Adipocyte (in vitro differentiated cells): ENCODE measurements at regions not wholly inside any gene's neighbourhood (a gene's known extent, or its start where the extent isn't known, plus 50 kb on each side); places are given as distances from the start of the nearest gene placed in this dataset.
A peak's percentile ranks its signal among the peaks of the same experiment; 100 is the strongest.

Experiments used
- DNase-seq: peaks from one replicate; pipeline ENCODE4 v3.0.0-alpha.2; 2015; ENCODE audit warnings: low read depth
- H3K27me3 ChIP-seq: replicated peaks from 2 replicates; pipeline ENCODE4 v1.7.0; 2013; ENCODE audit warnings: mild to moderate bottlenecking, low read length, moderate library complexity; ENCODE audit not compliant: control insufficient read depth, insufficient read depth
- H3K36me3 ChIP-seq: 2 replicates; pipeline ENCODE4 v1.7.0; 2013; ENCODE audit warnings: low read length, mild to moderate bottlenecking, moderate library complexity; ENCODE audit not compliant: control insufficient read depth, insufficient read depth, severe bottlenecking
- H3K4me1 ChIP-seq: 2 replicates; pipeline ENCODE4 v1.7.0; 2013; ENCODE audit warnings: mild to moderate bottlenecking, low read length, moderate library complexity; ENCODE audit not compliant: control insufficient read depth, insufficient read depth
- H3K4me3 ChIP-seq: 2 replicates; pipeline ENCODE4 v1.7.0; 2013; ENCODE audit warnings: mild to moderate bottlenecking, low read length, moderate library complexity
- H3K9ac ChIP-seq: 2 replicates; pipeline ENCODE4 v1.7.0; 2013; ENCODE audit warnings: mild to moderate bottlenecking, low read length, moderate library complexity
- H3K9me3 ChIP-seq: 2 replicates; pipeline ENCODE4 v1.7.0; 2013; ENCODE audit warnings: mild to moderate bottlenecking, low read length, moderate library complexity; ENCODE audit not compliant: control insufficient read depth

DNA sequence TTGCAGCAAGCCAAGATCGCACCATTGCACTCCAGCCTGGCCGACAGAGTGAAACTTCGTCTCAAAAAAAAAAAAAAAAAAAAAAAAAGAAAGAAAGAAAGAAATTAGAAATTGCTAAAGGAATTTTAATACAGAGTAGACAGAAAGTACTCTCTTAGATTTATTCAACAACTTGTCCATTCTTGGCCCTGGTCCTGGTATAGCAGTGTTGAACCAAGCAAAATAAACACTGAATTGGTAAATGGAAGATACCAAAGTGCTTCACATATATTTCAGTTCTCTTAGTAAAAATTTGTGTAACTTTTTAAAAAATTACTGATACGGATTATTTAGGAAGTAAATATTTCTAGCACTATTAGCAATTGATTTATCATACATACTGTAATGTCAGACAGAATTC is 165.9 kb upstream of the TLL1 start:
- no peak overlapping the region for H3K4me3 ChIP-seq
- H3K4me1 ChIP-seq = peaks cover 17% of the 10 kb centered on the region
- H3K27me3 ChIP-seq = no peaks in the 10 kb centered on the region
- H3K9ac ChIP-seq = no peak overlapping the region
- H3K36me3 ChIP-seq = no peaks in the 10 kb centered on the region
- no peak for DNase-seq
- no peaks in the 10 kb centered on the region for H3K9me3 ChIP-seq

DNA sequence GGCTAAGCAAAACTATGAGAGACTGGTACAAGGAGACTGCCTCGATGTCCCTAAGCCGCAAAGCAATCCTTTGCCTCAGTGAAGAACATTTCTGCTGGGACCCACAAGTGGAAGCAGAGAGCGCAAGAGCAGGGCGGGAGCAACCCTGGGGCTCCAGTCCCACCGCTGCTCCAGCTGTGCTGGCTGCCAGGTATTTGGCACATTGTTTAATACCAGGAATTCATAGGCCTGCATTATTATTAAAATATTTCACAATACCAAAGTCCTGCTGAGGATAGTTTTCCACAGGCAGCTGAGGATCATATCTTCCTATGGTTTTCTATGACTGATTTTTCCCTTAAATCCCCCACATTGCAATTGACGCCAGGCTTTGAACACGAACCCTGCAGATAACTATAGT is 163.5 kb upstream of the TLL1 start:
- Histone ChIP-seq H3K9me3 (no peaks in the 10 kb centered on the region), H3K4me1 (peaks cover 17% of the 10 kb centered on the region), H3K36me3 (no peaks in the 10 kb centered on the region), H3K27me3 (no peaks in the 10 kb centered on the region), H3K4me3 (peak overlapping the region; percentile 24), H3K9ac (no peak overlapping the region)
- DNase-seq = no peak

DNA sequence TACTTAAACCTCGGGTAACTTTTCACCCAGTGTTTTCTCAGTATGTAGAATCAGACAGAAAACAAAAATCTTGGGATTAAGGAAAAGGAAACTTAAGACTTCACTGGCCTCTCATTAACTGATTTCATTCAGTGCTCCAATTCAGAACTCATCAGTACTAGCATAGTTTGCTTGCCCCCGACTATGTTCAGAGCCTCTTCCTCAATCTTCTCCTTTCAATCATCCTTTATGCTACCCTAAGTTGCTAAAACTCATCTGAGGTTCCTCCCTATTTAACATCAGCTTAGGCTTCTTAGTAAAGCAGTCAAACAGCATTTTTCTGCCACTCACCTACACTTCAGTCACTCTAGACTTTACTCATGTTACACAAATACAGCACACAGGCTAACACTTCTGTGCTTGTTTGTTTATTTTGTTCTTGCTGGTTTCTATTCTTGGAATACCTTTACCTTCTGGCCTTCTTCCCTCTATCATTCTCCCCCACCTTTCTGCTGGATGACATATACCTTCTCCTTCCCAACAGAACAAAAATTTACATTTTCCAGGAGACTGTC is 163.0 kb upstream of the TLL1 start:
- DNase-seq = no peak
- Histone ChIP-seq H3K4me1 (peaks cover 17% of the 10 kb centered on the region), H3K36me3 (no peaks in the 10 kb centered on the region)

GRCh38 chr4:165711436-165711835 is 161.6 kb upstream of the TLL1 start:
- Histone ChIP-seq H3K9me3 (no peaks in the 10 kb centered on the region), H3K27me3 (no peaks in the 10 kb centered on the region), H3K4me3 (no peak overlapping the region), H3K4me1 (peaks cover 17% of the 10 kb centered on the region), H3K9ac (no peak overlapping the region), H3K36me3 (no peaks in the 10 kb centered on the region)
- no peak for DNase-seq

More for the DNA sequence above, 163.0 kb upstream of the TLL1 start:
- Histone ChIP-seq H3K9ac (no peak overlapping the region), H3K4me3 (peak overlapping the region; percentile 24), H3K9me3 (no peaks in the 10 kb centered on the region), H3K27me3 (no peaks in the 10 kb centered on the region)

GRCh38 chr4:165711912-165712311 is 161.1 kb upstream of the TLL1 start:
- Histone ChIP-seq H3K9ac (no peak overlapping the region), H3K27me3 (no peaks in the 10 kb centered on the region), H3K36me3 (no peaks in the 10 kb centered on the region), H3K4me3 (no peak overlapping the region), H3K9me3 (no peaks in the 10 kb centered on the region), H3K4me1 (peaks cover 17% of the 10 kb centered on the region)
- DNase-seq = no peak

DNA sequence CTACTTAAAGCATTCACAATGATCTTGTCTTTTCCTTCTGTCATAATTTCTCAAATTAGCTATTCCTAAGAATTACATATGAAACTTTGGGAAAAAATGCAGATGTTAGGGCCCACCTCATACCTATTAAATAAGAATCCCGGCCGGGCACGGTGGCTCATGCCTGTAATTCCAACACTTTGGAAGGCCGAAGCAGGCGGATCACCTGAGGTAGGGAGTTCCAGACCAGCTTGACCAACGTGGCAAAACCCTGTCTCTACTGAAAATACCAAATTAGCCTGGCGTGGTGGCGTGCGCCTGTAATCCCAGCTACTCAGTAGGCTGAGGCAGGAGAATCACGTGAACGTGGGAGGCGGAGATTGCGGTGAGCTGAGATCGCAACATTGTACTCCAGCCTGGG is 158.4 kb upstream of the TLL1 start:
- H3K4me3 ChIP-seq = no peak overlapping the region
- H3K9ac ChIP-seq = no peak overlapping the region
- DNase-seq = no peak
- no peaks in the 10 kb centered on the region for H3K36me3 ChIP-seq
- H3K4me1 ChIP-seq = peaks cover 11% of the 10 kb centered on the region
- H3K27me3 ChIP-seq = no peaks in the 10 kb centered on the region
- H3K9me3 ChIP-seq = no peaks in the 10 kb centered on the region

DNA sequence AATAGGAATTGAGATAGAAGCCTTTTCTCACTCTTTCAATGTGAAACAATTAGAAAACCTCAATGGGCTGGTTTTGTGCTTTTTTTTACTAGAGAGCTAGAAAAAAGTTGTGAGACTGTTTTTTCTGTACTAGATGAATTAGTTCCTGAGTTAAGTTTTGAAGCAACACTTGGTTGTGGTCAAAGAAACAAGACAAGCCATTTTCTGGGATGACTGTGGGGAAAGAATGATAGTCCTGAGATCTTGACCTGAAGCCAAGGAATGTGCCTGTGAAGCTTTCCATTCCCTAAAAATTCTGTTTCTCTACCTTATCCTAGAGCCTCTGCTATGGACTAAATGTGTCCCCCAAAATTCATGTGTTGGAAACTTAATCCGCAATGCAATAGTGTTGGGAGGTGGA is 157.8 kb upstream of the TLL1 start:
- Histone ChIP-seq H3K9ac (no peak overlapping the region), H3K36me3 (no peaks in the 10 kb centered on the region), H3K9me3 (no peaks in the 10 kb centered on the region), H3K27me3 (no peaks in the 10 kb centered on the region), H3K4me1 (peaks cover 6% of the 10 kb centered on the region), H3K4me3 (no peak overlapping the region)
- no peak for DNase-seq

GRCh38 chr4:165715989-165716388 is 157.0 kb upstream of the TLL1 start:
- no peak overlapping the region for H3K9ac ChIP-seq
- H3K4me1 ChIP-seq = peaks cover 5% of the 10 kb centered on the region
- H3K27me3 ChIP-seq = no peaks in the 10 kb centered on the region
- H3K36me3 ChIP-seq = no peaks in the 10 kb centered on the region
- no peak for DNase-seq
- no peak overlapping the region for H3K4me3 ChIP-seq
- no peaks in the 10 kb centered on the region for H3K9me3 ChIP-seq

DNA sequence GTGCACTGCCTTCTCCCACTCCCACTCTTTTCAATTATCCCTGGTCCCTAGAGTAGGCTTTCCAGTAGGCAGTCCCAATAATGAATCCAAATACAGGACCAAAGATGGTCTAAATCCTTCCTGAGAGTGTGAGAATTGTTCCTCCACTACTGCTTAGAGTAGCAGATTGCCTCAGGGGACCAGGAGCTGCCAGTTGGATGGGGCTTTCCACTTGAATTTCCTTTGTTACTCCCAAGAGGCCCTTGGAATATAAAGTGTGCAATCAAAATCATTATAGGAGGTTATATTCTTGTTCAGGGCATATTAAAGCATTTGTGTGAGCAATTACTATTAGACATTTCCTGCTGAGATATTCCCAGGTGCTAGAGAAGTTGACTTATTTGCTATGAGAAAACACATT is 156.6 kb upstream of the TLL1 start:
- no peaks in the 10 kb centered on the region for H3K36me3 ChIP-seq
- H3K9ac ChIP-seq = no peak overlapping the region
- no peak for DNase-seq
- no peaks in the 10 kb centered on the region for H3K9me3 ChIP-seq
- no peaks in the 10 kb centered on the region for H3K27me3 ChIP-seq
- no peak overlapping the region for H3K4me3 ChIP-seq
- peaks cover 4% of the 10 kb centered on the region for H3K4me1 ChIP-seq

DNA sequence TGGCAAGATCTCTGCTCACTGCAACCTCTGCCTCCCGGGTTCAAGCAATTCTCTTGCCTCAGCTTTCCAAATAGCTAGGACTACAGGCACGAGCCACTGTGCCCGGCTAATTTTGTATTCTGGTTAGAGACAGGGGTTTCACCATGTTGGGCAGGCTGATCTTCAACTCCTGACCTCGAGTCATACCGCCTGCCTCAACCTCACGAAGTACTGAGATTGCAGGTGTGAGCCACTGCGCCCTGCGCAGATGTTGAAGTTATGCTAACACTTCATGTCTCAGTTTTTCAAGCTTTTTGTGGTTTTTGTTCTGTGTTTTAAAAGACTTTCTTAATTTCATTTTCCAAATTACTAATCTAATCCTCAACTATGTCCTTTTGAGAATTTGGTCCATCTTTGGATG is 154.4 kb upstream of the TLL1 start:
- Histone ChIP-seq H3K9ac (no peak overlapping the region), H3K27me3 (no peaks in the 10 kb centered on the region), H3K4me1 (peaks cover 7% of the 10 kb centered on the region), H3K36me3 (no peaks in the 10 kb centered on the region), H3K9me3 (no peaks in the 10 kb centered on the region), H3K4me3 (no peak overlapping the region)
- DNase-seq = no peak

DNA sequence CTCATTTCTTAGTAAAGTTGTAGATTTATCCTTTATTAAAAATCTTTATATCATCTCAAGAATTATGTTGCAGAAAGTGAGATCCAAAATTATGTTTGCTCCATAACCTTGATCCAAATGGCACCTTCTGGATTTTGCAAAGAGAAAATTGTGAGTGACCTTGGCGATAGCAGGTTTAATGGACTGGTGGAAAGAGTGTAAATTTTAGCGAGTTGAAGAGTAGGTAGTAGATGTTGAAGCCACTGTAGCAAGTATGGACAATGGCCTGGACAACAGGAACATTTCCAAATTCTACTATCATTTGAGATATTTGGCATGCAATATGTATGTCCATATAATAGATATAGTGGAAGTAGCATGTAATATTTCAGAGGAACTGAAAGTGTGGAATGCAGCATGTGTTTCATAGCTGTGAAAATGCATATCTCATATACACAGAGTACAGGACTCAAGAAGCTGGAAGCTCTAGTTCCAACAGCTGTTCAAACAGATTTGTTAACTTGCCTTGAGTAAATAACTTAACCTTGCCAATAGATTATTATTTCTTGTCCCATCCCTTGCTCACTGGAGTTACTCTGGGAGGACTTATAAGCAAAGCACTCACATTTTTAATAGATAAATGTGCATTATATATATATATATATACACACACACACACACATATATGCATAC is 152.5 kb upstream of the TLL1 start:
- Histone ChIP-seq H3K9ac (no peak overlapping the region), H3K4me3 (no peak overlapping the region), H3K9me3 (no peaks in the 10 kb centered on the region), H3K4me1 (peaks cover 7% of the 10 kb centered on the region), H3K27me3 (no peaks in the 10 kb centered on the region), H3K36me3 (no peaks in the 10 kb centered on the region)
- no peak for DNase-seq

GRCh38 chr4:165721815-165722214 is 151.2 kb upstream of the TLL1 start:
- H3K36me3 ChIP-seq = no peaks in the 10 kb centered on the region

More at GRCh38 chr4:165721815-165722214, 151.2 kb upstream of the TLL1 start:
- H3K9me3 ChIP-seq = no peaks in the 10 kb centered on the region
- no peak for DNase-seq
- H3K27me3 ChIP-seq = no peaks in the 10 kb centered on the region
- H3K9ac ChIP-seq = no peak overlapping the region
- H3K4me3 ChIP-seq = no peak overlapping the region
- peaks cover 7% of the 10 kb centered on the region for H3K4me1 ChIP-seq
